Right lobe of liver (tissue), 4 donors: ENCODE measurements at regions not wholly inside any gene's neighbourhood (a gene's known extent, or its start where the extent isn't known, plus 50 kb on each side); places are given as distances from the start of the nearest gene placed in this dataset.

Source experiments
- POLR2A ChIP-seq: fragments of 450-650 bp; IDR thresholded peaks from one replicate; pipeline ENCODE4 v1.6.1; 2017; ENCODE audit warnings: antibody characterized with exemption, mild to moderate bottlenecking
- TF ChIP-seq, protein P1 (sequence below), 4 donors: fragments of 200-600 bp in 3 of 4; fragments of 450-650 bp in 1 of 4; IDR thresholded peaks; one replicate each; pipeline versions ENCODE4 v1.5.1 to v1.8.0; 2016 to 2022; ENCODE audit warnings: antibody characterized with exemption in 4 of 4, mild to moderate bottlenecking in 2 of 4
- donor health status: DM: no; HTN: no; CAD: no.
- donor health status: DM: no; HTN: no; CAD: no.
- donor health status: DM: no; HTN: yes; CAD: no.

DNA sequence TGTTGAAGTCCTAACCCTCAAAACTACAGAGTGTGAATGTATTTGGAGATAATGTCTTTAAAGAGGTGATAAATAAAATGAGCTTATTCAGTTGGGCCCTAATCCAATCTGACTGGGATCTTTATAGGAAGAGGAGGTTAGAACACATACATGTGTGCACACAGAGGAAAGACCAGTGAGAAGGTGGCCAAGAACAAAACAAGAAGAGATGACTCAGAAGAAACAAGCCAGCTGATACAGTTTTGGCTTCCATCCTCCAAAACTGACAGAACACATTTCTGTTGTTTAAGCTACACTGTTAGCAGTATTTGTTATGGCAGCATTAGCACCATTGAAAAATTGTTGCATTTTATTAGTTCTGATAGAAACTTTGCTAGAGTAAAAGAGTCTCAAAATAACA is 609.3 kb upstream of the IMPG1 start:
- TF ChIP-seq POLR2A = no peak
- TF ChIP-seq, protein P1, sequence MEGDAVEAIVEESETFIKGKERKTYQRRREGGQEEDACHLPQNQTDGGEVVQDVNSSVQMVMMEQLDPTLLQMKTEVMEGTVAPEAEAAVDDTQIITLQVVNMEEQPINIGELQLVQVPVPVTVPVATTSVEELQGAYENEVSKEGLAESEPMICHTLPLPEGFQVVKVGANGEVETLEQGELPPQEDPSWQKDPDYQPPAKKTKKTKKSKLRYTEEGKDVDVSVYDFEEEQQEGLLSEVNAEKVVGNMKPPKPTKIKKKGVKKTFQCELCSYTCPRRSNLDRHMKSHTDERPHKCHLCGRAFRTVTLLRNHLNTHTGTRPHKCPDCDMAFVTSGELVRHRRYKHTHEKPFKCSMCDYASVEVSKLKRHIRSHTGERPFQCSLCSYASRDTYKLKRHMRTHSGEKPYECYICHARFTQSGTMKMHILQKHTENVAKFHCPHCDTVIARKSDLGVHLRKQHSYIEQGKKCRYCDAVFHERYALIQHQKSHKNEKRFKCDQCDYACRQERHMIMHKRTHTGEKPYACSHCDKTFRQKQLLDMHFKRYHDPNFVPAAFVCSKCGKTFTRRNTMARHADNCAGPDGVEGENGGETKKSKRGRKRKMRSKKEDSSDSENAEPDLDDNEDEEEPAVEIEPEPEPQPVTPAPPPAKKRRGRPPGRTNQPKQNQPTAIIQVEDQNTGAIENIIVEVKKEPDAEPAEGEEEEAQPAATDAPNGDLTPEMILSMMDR (IDR thresholded peaks at IDR 0.05) = no peak
